ENCODE measurements at regions not wholly inside any gene's neighbourhood (a gene's known extent, or its start where the extent isn't known, plus 50 kb on each side); places are given as distances from the start of the nearest gene placed in this dataset.

DNA sequence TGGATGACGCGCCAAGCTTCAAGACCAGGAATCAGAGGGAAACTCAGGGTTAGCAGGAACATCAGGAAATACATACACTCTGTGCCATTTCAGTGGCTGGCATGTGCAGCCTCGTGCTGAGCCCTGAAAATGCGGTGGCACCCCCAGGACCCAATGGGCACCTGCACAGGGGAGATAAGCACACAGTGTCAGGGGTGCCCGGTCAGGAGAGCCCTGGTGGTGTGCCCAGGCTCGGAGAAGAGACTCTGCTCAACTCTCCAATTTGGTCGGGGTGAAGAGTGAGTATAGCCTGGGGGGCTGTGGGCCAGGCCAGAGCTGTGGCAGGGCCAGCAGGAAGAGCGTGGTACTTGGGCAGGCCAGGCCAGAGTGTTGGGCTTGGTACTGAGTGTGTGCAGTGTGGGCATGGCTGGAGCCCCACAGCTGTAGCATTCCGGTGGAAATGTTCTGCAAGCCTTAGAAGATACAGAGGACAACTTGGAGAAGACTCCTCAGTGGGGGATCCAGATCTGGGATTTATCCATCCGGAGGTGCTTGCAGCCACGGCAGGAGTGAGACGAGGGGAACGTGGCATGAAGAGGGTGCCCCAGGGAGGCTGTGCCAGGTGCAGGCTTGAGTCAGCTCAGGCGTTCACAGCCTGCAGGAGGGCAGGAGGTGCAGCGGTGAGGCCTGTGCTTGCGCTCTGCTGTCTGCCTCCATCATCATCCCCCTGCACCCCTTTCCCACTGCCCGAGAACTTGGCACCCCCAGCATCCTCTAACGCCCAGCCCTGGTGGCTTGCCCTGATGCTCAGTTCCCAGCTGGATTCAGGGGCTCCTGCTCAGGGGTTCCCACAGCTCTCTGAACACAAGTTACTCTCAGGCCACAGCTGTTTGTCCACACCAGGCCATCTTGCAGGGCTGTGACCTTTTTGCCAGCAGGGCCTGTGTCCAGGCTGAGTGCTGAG, 451.7 kb upstream of the HS6ST1 start:
- DNase-seq = no peak

DNA sequence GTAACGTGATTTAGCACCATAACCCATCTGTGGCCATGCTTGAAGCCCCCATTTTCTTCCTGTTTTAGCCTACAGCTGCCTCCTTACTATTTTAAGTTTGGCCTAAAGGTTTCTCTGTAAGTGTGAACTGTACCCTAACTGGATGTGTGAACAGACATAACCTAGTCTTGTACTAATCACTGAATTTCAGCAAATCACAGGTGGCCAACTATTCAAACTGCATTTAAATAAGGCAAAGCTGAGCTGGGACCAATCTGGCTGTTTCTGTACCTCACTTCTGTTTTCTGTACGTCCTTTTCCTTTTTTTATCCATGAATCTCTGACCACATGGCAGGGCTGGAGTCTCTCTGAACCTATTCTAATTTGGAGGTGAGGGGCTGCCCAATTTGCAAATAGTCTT, 452.7 kb upstream of the HS6ST1 start:
- no peak for DNase-seq

DNA sequence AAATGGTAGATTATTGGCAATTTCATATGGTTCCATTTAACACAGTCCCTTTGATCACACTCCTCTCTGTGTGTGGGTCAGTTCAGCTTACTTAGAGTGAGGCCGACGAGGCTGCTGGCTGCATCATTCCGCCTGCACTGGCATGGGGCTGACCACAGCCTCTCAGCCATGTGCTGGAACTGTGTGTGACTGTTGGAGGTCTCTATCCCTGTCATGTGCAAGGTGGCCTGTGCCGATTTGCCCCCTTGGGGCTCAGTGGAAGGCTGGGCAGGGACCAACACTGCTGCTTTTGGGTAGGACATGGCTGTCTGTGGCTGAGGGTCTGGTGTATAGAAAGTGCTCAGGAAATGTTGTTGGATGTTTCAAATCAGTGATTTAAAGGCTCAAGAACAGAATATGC, 454.0 kb upstream of the HS6ST1 start:
- no peak for DNase-seq

DNA sequence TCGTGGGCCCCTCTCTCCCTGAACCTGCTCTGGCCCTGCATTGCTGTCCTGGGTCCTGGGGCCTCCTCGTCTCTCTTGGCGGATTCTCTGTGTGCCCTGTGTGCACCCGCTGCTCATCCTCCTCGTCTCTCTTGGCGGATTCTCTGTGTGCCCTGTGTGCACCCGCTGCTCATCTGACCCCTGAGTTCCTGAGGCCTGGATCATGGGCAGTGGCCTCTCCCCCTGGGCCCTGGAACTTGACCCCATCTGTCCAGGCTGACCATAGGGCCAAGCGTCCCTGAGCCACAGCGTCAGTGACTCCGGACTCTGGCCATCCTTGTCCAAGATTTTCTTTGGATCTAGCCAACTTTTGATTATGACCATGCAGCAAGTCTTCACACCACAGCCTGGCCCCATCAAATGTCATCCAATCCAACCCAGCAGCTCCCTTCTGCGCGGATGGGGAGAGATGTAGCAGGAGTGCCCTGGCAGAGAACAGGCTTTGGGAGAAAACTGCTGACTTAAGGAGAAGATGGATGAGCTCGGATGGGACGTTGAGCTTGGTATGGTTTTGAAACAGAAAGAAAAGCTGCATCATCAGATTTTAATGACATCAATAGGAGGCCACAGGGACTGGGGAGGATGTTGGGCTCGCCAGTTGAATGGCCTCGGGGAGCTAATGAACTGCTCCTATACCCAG, 455.1 kb upstream of the HS6ST1 start:
- DNase-seq = no peak

DNA sequence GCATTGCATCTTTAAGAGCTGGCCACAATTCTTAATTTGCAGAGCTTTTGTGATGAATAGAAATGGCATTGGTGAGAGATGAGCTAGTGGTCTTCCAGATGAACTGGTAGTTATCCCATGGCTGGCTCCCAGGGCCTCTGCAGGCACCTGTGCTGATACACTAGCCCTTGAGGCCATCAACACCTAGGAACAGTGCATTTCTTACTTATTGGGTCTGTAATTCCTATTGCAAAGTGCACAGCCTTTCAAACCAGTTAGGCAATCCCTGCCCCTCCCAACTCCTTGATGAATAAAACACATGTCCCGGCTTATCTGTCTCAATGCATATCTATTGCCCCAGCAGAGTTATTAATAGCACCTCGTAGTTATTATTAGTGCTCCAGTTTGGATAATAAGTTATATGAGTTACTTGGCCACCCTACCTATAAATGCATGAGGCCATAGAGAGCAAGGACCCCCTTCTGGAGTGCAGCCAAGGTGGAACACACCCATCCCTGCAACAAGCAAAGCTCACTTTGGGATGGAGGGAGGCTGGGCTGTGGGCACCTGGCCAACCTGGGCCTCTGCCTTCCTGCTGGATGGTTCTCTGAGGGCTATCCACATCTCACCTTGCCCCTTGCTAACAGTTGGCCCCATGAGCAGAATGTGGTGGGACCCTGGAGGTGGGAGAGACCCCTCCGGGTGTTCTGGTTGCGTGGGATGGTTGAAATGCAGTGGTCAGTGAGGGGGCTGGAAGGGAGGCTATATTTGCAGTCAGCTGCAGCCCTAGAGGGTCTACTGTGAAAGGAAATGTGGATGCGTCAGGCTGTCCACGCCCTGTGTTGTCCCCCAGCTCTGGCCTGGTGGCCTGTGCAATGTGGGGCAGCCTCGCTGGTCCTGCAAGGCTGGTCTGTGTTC, 455.9 kb upstream of the HS6ST1 start:
- no peak for DNase-seq

DNA sequence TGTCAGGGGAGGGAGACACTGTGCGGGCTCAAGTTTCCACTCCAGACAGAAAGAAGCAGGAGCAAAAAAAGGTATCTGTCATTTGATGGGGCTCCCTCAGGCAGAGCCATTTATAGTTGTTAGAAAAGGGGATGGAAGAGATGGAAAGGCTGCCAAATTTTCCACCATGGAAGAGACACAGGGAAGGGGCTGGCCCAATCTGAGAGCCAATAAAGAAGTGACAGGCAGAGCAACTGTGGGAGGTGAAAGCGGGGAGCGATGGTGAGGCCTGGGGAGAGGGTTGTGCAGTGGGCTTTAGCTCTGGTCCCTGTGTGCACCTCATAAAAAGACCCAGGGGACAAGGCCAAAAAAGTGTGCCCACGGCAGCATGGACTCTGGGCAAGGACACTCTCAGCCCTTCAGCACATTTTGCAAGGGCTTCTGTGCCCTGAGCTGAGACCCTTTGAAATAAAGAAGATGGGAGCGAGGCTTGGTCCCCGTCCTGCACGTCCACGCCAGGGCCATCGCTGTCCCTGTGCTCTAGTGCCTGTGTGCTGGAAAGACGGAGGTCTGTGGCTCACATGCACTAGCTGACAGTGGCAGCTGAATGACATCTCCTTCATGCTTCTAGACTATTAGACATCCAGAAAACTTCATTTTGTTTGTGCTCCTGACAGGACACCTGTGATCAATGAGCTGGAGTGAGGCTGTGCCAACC, 456.7 kb upstream of the HS6ST1 start:
- no peak for DNase-seq

DNA sequence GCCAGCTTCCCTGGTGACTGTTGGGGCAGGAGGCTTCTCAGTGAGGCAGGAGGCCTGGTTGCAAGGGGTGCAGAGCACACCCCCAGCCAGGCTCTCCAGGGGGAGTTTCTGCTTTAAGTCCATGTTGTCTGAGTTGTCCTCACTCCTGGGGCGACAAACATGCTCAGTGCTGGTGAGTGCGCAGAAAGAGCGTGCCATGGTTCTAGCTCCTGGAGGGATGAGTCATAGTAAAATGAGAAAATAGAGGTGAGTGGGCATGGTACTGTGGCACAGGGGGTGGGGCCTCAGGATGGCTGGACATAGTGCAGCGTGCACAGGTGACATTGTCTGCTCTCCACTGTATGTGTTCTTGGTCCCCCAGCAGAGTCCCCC, 457.2 kb upstream of the HS6ST1 start:
- DNase-seq = no peak

DNA sequence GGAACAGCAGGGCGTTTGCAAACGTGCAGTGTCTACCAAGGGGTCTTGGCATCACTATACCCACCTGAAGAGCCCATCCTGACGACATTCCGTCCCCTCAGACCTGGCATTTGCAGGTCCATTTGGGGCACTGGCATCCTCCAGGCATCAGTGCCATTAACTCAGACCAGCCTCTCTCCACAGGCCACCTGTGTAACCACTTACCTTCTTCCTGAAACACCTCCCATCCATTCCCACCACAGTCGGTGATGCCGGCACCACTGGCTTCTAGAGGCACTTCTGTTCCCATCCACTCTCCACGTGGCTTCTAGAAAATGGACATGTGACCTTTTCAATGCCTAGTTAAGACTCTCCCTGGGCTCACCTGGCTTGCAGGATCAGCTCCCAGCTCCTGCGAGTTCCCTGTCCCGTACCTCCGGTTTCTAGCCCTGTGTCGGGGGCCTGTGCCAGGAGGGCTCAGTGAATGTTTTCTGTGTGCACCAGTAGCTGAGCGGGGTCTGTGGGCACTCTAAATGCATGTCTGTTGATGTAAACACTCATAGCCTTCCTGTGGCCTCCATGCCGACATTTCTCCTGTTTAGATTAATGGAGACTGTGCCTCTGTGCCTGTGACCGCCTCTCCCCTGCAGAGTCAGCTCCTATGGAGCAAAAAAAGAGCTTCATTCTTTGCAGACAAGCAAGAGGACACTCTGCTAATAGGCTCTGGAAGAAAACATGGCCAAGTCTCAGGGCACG, 458.0 kb upstream of the HS6ST1 start:
- no peak for DNase-seq

DNA sequence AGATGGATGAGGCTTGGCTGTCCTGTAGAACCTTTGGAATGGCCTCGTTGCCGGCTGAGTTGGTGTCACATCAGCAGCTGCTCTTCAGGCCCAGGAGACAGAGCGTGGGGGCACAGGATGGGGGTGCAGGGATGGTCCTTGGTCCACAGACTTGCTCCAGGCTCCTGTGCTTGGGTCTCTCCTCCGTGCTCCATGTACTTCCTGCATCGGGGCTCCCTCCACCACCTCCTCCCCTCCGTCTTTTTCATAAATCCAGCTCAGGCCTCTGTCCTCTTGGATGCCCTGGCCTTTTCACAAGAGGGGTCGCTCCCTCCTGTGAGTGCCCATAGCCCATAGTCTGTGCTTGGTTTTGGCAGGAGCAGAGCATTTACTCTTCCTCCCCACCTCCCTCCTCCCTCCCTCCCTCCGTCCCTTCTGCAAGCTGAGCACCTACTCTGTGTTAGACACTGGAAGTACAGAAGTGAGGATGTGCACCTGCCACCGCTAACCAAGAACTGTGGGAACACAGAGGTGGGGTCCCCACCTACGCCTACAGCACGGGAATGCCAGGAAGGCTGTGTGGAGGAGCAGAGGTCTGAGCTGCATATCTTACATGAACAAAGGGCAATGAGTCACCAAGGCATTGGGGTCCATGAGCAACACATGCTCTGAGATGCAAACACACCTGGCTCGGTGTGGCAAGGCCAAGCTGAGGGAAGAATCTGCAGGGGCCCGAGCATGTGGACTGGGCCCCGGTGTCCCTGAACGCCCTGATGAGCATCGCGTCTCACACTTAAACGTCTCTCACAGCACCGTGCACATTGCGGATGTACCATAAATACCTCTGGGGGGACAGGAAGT, 458.7 kb upstream of the HS6ST1 start:
- no peak for DNase-seq

DNA sequence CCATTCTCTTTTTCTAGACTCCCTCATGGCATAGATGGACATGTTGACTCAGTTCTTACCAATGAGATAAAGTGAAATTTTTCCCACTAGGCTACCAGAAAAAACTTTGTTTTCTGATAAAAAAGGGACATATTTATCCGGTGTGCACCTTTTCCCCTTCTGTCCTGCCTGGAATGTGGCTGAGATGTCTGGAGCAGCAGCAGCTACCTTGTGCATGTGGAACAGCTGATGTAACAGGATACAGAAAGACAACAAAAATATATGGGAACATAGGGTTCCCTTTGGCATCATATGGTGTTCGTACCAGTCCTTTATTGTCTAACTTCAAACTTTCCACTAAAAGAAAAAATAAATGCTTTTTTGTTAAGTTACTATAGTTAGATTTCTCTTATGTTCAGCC, 460.2 kb upstream of the HS6ST1 start:
- DNase-seq = no peak

DNA sequence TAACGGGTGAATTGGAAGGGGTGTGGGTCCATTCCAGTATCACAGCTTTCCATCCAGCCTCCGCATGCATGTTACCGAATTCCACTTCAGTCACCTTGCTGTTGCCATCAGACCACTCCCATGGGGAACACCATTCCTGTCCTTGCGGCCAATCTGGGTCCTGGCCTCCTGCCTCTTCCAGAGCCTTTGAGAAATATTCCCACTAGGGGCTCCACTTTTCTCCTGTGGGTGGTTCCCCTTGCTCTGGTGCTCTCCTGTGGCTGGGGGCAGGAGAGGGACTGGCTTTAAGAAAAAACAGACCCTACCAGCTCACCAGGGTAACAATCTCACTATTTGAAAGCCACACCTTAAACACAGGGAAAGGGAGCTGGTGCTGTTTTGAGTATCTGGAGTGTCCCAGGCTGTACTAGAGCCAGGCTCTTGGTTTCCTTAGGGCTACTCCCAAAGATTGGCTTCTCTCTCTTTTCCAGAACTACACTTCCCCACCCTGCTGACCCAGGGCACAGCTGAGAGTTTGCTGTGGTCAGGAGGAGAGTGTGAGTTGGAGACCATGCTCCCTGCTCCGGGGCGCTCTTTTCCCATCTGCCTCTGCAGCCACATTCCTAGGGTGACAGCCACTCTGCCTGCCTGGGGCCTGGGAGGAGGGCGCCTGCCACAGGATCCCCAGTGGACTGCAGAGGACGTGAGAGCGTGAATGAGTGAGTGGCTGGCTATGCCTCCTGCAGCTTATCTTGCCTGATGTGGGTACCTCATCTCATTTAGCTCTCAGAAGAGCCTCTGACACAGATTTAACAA, 460.8 kb upstream of the HS6ST1 start:
- DNase-seq = no peak

DNA sequence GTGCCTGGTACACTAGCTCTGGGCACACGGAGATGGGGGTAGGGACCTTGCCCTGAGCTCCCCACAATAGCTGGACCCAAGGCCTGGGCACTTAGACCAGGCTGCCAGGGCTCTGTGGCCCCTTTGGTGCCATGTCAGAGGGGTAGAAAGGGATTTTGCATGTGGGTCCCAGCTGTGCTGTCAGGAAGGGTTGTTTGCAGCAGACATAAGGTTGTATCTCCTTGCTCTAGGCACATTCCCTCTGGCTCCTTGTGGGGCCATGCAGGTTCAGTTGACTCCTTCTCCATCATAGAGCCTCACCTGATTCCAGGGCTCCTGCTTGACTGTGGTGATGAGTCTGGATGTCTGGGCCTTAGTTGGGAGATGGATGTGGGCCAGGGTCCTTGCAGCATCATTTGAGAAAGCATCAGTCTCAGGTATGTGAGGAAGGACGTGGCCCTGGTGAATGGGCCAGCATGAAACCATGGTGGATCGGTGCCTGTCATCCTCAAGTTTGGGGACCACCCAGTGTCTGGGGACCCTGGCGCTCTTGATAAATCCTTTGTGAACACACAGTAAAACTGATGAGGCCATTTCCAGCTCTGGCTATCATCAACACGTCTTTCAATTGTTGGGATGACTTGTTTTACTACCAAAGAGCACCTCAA, 461.9 kb upstream of the HS6ST1 start:
- no peak for DNase-seq

DNA sequence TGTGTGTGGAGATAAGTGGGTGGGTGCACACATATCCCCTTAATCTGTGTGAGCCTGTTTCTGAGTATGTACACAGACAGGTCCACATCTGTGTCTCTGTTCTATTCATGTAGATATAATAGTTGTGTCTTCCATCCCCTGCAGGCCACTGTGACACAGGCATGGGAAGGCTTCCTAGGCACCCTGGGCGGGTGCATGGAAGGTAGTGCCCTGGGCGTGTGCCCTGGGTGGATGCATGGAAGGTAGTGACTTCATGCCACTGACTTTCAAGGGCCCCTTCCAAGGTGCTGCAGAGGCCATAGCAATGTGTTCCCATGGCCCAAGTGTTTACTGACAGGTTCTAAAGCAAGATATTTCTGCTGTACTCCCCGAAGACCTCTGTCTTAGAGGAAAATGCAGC, 462.5 kb upstream of the HS6ST1 start:
- no peak for DNase-seq

DNA sequence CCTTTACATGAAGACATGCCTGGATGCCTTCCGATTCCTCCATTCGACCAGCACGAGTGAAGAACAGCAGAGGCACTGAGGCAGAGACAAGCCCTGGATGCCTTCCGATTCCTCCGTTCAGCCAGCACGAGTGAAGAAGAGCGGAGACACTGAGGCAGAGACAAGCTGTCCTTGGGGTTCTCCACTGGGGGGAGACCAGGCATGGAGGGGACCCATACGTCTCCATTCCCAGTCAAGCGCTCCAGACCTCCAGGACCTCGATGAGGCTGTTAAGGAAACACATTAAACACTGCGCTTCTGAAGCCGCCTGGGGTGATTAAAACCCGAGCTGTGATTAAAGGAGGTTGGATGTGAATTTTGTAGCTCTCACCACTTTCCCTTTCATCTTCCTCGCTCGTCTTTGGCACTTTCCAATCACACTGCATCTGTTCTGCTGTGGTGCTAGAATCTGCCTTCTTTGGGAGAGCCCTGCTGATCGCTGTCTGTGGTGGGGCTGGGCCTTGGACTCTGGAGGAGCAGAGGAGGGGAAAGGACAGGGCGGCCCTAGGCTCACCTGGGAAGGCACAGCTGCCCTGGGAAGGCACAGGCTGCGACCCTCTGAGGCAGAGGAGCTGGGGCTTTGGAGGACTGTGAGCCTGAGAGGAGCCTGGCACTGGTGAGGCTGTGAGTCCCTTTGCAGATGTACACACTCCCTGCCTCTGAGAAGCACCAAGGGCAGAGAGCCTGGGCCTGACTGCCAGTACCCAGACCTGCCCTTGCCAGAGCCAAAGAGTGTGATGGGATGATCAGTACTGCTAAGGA, 463.1 kb upstream of the HS6ST1 start:
- no peak for DNase-seq

DNA sequence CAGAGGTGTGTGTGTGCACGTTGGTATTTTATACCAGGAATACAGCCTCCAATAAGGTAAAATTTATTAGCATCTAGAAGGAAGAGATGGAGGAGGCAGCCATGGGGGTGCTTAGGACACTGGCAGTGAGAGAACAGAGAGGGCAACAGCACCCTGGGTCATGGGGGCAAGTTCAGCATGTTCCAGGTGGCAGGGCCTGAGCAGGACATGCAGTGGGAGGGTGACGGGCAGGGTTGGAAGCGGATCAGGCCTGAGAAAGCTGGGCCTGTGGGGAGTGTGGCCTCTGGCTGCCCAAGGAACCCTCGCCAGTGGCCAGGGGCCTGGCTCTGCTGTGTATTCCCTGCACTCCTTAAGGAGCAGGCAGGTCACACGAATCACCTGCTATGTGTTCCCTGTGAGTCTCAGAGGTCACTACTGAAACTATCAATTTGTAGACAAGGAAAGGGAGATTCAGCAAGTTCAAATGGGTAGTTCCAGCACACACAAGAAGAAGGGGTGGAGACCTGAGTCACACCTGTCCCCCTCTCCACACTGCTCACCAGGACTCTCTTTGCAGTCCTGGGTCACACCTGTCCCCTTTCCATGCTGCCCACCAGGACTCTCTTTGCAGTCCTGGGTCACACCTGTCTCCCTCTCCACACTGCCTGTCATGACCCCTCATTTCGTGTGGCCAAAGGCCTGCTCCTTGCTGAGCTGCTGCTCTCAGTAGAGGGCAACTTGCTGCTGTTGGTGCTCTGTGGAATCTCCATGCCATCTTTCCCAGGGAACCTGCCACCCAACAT, 463.9 kb upstream of the HS6ST1 start:
- DNase-seq = no peak

DNA sequence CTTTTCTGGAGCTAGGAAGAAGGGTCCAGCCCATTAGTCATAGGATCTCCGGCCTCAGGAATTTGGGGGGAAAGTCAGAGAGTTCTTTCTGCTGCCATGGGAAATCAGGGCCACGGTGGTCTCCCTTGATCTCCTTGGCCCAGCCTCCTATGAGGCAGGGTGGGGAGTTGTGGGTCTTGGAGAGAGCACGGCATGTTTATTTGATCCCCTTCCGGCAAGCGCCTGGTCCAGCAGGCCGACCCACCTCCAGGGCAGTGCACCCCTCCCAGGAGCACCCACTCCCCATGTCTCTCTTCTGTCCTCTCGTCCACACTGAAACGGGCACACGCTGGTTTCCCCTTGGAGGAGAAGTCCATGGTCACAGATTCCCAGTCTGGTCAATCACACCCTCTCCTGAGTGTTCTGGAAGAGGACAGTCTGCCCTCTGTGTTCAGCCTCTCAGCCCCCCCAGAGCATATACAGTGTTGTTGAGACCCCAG, 464.6 kb upstream of the HS6ST1 start:
- DNase-seq = no peak

DNA sequence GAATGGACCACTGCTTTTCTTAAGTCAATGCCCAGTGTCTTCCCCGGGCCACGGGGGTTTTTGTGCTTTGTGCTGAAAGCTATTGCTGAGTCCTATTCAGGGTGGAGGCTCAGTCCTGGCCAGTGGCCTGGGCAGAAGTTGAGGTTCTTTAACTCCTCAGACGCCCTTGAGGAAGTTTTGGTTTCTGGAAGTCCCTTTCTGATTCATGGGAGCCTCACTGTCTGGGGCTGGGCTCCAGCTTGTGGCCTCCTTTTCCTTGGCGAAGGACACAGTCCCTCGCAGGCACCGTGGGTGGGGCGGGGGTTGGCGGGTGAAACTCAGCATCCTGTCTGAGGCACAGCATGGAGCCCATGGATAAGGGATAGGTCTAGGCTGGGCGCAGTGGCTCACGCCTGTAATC, 465.2 kb upstream of the HS6ST1 start:
- no peak for DNase-seq

All from stimulated activated CD4-positive, alpha-beta T cell treated with anti-CD3 and anti-CD28 coated beads, Interleukin-4, amount 100 ng/mL, for 4 hours (primary cell).